Neural progenitor cell (in vitro differentiated cells): ENCODE measurements at regions not wholly inside any gene's neighbourhood (a gene's known extent, or its start where the extent isn't known, plus 50 kb on each side); places are given as distances from the start of the nearest gene placed in this dataset.

Experiments
- DNase-seq: peaks from one replicate; pipeline ENCODE4 v3.0.0-alpha.2; 2016; ENCODE audit warnings: low spot score
- H2AFZ ChIP-seq: fragments of 200-600 bp; sonication (generic); replicated peaks from 2 replicates; pipeline ENCODE4 v1.6.1; 2016; ENCODE audit warnings: antibody characterized with exemption
- H3F3A ChIP-seq: fragments of 200-600 bp; sonication (generic); 2 replicates; pipeline ENCODE4 v1.6.1; 2016; ENCODE audit warnings: antibody characterized with exemption, low read depth
- H3K27ac ChIP-seq: fragments of 200-600 bp; sonication (generic); 2 replicates; pipeline ENCODE4 v1.5.1; 2016; ENCODE audit warnings: mild to moderate bottlenecking
- H3K27me3 ChIP-seq: fragments of 200-600 bp; sonication (generic); 2 replicates; pipeline ENCODE4 v1.6.1; 2016; ENCODE audit warnings: mild to moderate bottlenecking, moderate library complexity
- H3K36me3 ChIP-seq: fragments of 200-600 bp; sonication (generic); 2 replicates; pipeline ENCODE4 v1.5.1; 2016
- H3K4me1 ChIP-seq: fragments of 200-600 bp; sonication (generic); 2 replicates; pipeline ENCODE4 v1.6.1; 2016; ENCODE audit warnings: mixed run types
- H3K4me2 ChIP-seq: fragments of 200-600 bp; sonication (generic); 2 replicates; pipeline ENCODE4 v1.6.1; 2016
- H3K4me3 ChIP-seq: fragments of 200-600 bp; sonication (generic); 2 replicates; pipeline ENCODE4 v1.5.1; 2016
- H3K79me2 ChIP-seq: fragments of 200-600 bp; sonication (generic); 2 replicates; pipeline ENCODE4 v1.6.1; 2016; ENCODE audit warnings: low read depth
- H3K9ac ChIP-seq: fragments of 200-600 bp; sonication (generic); 2 replicates; pipeline ENCODE4 v1.6.1; 2016
- H3K9me3 ChIP-seq: fragments of 200-600 bp; sonication (generic); 2 replicates; pipeline ENCODE4 v1.5.1; 2016; ENCODE audit warnings: low read depth
- H4K20me1 ChIP-seq: fragments of 200-600 bp; sonication (generic); 2 replicates; pipeline ENCODE4 v1.6.1; 2016; ENCODE audit warnings: low read depth
- H3K27ac Mint-ChIP-seq: 3 replicates; pipeline ENCODE4 v1.8.0; 2021; ENCODE audit warnings: mixed read lengths
- H3K27me3 Mint-ChIP-seq: 2 replicates; pipeline ENCODE4 v1.8.0; 2022; ENCODE audit warnings: low read depth, mild to moderate bottlenecking, inconsistent platforms, moderate library complexity, mixed read lengths; ENCODE audit not compliant: insufficient read depth
- H3K36me3 Mint-ChIP-seq: 3 replicates; pipeline ENCODE4 v1.8.0; 2021; ENCODE audit warnings: mixed read lengths
- H3K4me1 Mint-ChIP-seq: 3 replicates; pipeline ENCODE4 v1.8.0; 2021; ENCODE audit warnings: mixed read lengths
- H3K4me3 Mint-ChIP-seq: 3 replicates; pipeline ENCODE4 v1.8.0; 2021; ENCODE audit warnings: mild to moderate bottlenecking, moderate library complexity, mixed read lengths
- H3K9me3 Mint-ChIP-seq: 3 replicates; pipeline ENCODE4 v1.8.0; 2020; ENCODE audit warnings: mixed read lengths
- CTCF ChIP-seq: fragments of 200-600 bp; sonication (generic); IDR thresholded peaks from 2 replicates; pipeline ENCODE4 v1.5.1; 2017; ENCODE audit warnings: antibody characterized with exemption, mild to moderate bottlenecking
- EZH2 ChIP-seq: fragments of 200-600 bp; sonication (generic); IDR thresholded peaks from 2 replicates; pipeline ENCODE4 v1.6.1; 2017; ENCODE audit warnings: antibody characterized with exemption, mild to moderate bottlenecking, moderate library complexity
- EZH2phosphoT487 ChIP-seq: fragments of 200-600 bp; sonication (generic); IDR thresholded peaks from 2 replicates; pipeline ENCODE4 v1.6.1; 2017; ENCODE audit warnings: antibody characterized with exemption

- no peaks in the 10 kb centered on the region for H4K20me1 ChIP-seq
- Mint-ChIP-seq H3K4me3 (no peak overlapping the region), H3K4me1 (no peaks in the 10 kb centered on the region), H3K27ac (no peak overlapping the region), H3K27me3 (peaks cover 2% of the 10 kb centered on the region), H3K9me3 (peaks cover 20% of the 10 kb centered on the region), H3K36me3 (no peaks in the 10 kb centered on the region)
- TF ChIP-seq EZH2 (no peak), CTCF (no peak), EZH2phosphoT487 (no peak)
- H3K27me3 ChIP-seq = no peaks in the 10 kb centered on the region
- no peaks in the 10 kb centered on the region for H3F3A ChIP-seq
- H3K36me3 ChIP-seq = no peaks in the 10 kb centered on the region
- H3K4me1 ChIP-seq = no peaks in the 10 kb centered on the region
- no peaks in the 10 kb centered on the region for H3K79me2 ChIP-seq
- no peak overlapping the region for H3K4me2 ChIP-seq
- no peak overlapping the region for H3K4me3 ChIP-seq
- H3K9me3 ChIP-seq = no peaks in the 10 kb centered on the region
- no peak overlapping the region for H3K9ac ChIP-seq
- DNase-seq = no peak
- no peak overlapping the region for H2AFZ ChIP-seq
- H3K27ac ChIP-seq = no peak overlapping the region
These were observed 145.9 kb downstream of the C6orf118 start for GRCh38 chr6:165163519-165163918.

GRCh38 chr6:165159460-165159859 is 149.9 kb downstream of the C6orf118 start:
- H3K9me3 ChIP-seq = no peaks in the 10 kb centered on the region
- no peaks in the 10 kb centered on the region for H3F3A ChIP-seq
- no peaks in the 10 kb centered on the region for H3K4me1 Mint-ChIP-seq
- H3K27me3 Mint-ChIP-seq = peaks cover 2% of the 10 kb centered on the region
- no peak overlapping the region for H3K4me3 ChIP-seq
- no peaks in the 10 kb centered on the region for H3K4me1 ChIP-seq
- no peaks in the 10 kb centered on the region for H3K36me3 Mint-ChIP-seq
- TF ChIP-seq EZH2 = no peak
- TF ChIP-seq CTCF = no peak
- TF ChIP-seq EZH2phosphoT487 = no peak
- no peak overlapping the region for H3K4me2 ChIP-seq
- no peak overlapping the region for H3K4me3 Mint-ChIP-seq
- H3K79me2 ChIP-seq = no peaks in the 10 kb centered on the region
- no peak overlapping the region for H3K27ac Mint-ChIP-seq
- no peaks in the 10 kb centered on the region for H3K36me3 ChIP-seq
- H2AFZ ChIP-seq = no peak overlapping the region
- H4K20me1 ChIP-seq = no peaks in the 10 kb centered on the region
- peaks cover 20% of the 10 kb centered on the region for H3K9me3 Mint-ChIP-seq
- no peak overlapping the region for H3K9ac ChIP-seq
- no peaks in the 10 kb centered on the region for H3K27me3 ChIP-seq
- no peak for DNase-seq
- H3K27ac ChIP-seq = no peak overlapping the region

GRCh38 chr6:165146456-165146855 is 162.9 kb downstream of the C6orf118 start:
- no peak overlapping the region for H3K27ac Mint-ChIP-seq
- H3K9me3 ChIP-seq = no peaks in the 10 kb centered on the region
- no peak for TF ChIP-seq EZH2phosphoT487
- TF ChIP-seq EZH2 = no peak
- no peak for TF ChIP-seq CTCF
- H3K4me1 ChIP-seq = no peaks in the 10 kb centered on the region
- H3K9me3 Mint-ChIP-seq = peaks cover 2% of the 10 kb centered on the region
- H3K27me3 Mint-ChIP-seq = peaks cover 3% of the 10 kb centered on the region
- no peak overlapping the region for H3K9ac ChIP-seq
- no peak overlapping the region for H2AFZ ChIP-seq
- no peaks in the 10 kb centered on the region for H3K27me3 ChIP-seq
- no peaks in the 10 kb centered on the region for H3K36me3 ChIP-seq
- H3K4me2 ChIP-seq = no peak overlapping the region
- no peaks in the 10 kb centered on the region for H3K36me3 Mint-ChIP-seq
- DNase-seq = peak; percentile 12
- no peaks in the 10 kb centered on the region for H3K4me1 Mint-ChIP-seq
- H3K4me3 Mint-ChIP-seq = no peak overlapping the region
- no peaks in the 10 kb centered on the region for H4K20me1 ChIP-seq
- H3K79me2 ChIP-seq = no peaks in the 10 kb centered on the region
- H3F3A ChIP-seq = no peaks in the 10 kb centered on the region
- no peak overlapping the region for H3K4me3 ChIP-seq
- H3K27ac ChIP-seq = no peak overlapping the region

- no peaks in the 10 kb centered on the region for H3F3A ChIP-seq
- no peaks in the 10 kb centered on the region for H3K27me3 ChIP-seq
- no peak overlapping the region for H3K27ac ChIP-seq
- no peak overlapping the region for H3K4me3 ChIP-seq
- H3K79me2 ChIP-seq = no peaks in the 10 kb centered on the region
- H3K9me3 ChIP-seq = no peaks in the 10 kb centered on the region
- Mint-ChIP-seq H3K36me3 (no peaks in the 10 kb centered on the region), H3K27ac (no peak overlapping the region), H3K4me1 (no peaks in the 10 kb centered on the region), H3K9me3 (peaks cover 7% of the 10 kb centered on the region), H3K27me3 (peaks cover 7% of the 10 kb centered on the region), H3K4me3 (no peak overlapping the region)
- no peak overlapping the region for H3K9ac ChIP-seq
- DNase-seq = no peak
- H4K20me1 ChIP-seq = no peaks in the 10 kb centered on the region
- no peaks in the 10 kb centered on the region for H3K36me3 ChIP-seq
- H2AFZ ChIP-seq = no peak overlapping the region
- no peaks in the 10 kb centered on the region for H3K4me1 ChIP-seq
- no peak overlapping the region for H3K4me2 ChIP-seq
- no peak for TF ChIP-seq CTCF
These were observed 173.5 kb downstream of the C6orf118 start for GRCh38 chr6:165135889-165136288.
